Endothelial cell of umbilical vein (primary cell): ENCODE measurements at regions not wholly inside any gene's neighbourhood (a gene's known extent, or its start where the extent isn't known, plus 50 kb on each side); places are given as distances from the start of the nearest gene placed in this dataset.
A peak's percentile ranks its signal among the peaks of the same experiment; 100 is the strongest.

Experiments used
- BruUV-seq: library from RNA; stranded (reverse); fragments of 400-500 nt; replicated peaks from 2 replicates; lab custom pipeline; 2021; lab: Mats Ljungman, UMichigan
- CTCF ChIA-PET: fragments of 300-600, 350-600 bp; sonication (Branson Sonifier 250); formaldehyde crosslinking; loops from one replicate; lab custom pipeline; 2021; ENCODE audit warnings: antibody characterized with exemption, inconsistent platforms; lab: Charles Lee
- POLR2A ChIA-PET: fragments of 300-600, 350-600 bp; sonication (Branson Sonifier 250); formaldehyde crosslinking; loops from one replicate; lab custom pipeline; 2021; ENCODE audit warnings: antibody characterized with exemption, inconsistent platforms; lab: Charles Lee
- DNase-seq: peaks from one replicate; pipeline ENCODE4 v3.0.0-alpha.2; 2011; ENCODE audit warnings: low read depth, low spot score
- FAIRE-seq: peaks from 2 replicates; lab custom pipeline; 2011; peaks lifted over from hg19 to GRCh38; lab: Jason Lieb, UNC
- H2AFZ ChIP-seq: 2 replicates; pipeline ENCODE4 v1.6.0; 2012; ENCODE audit warnings: low read depth, low read length, control low read depth, inconsistent platforms
- H3K27ac ChIP-seq: 2 replicates; pipeline ENCODE4 v1.5.1; 2011; ENCODE audit warnings: low read depth, mild to moderate bottlenecking, control low read depth, low read length, moderate library complexity; ENCODE audit not compliant: insufficient read depth
- H3K27me3 ChIP-seq, 2 experiments: 2 replicates each; pipeline versions ENCODE4 v1.6.0 to v1.6.1; 2011; ENCODE audit warnings: low read length in 2 of 2, mixed read lengths in 1 of 2; ENCODE audit not compliant: control insufficient read depth in 2 of 2, insufficient read depth in 2 of 2
- H3K36me3 ChIP-seq, 2 experiments: 2 replicates in 1 of 2; 3 replicates in 1 of 2; pipeline ENCODE4 v1.5.1; 2011; ENCODE audit warnings: low read length in 2 of 2, mild to moderate bottlenecking in 1 of 2, moderate library complexity in 1 of 2; ENCODE audit not compliant: control insufficient read depth in 2 of 2, insufficient read depth in 2 of 2; ENCODE audit errors: extremely low read depth in 1 of 2
- H3K4me1 ChIP-seq: 3 replicates; pipeline ENCODE4 v1.5.1; 2011; ENCODE audit warnings: mild to moderate bottlenecking, low read length; ENCODE audit not compliant: control insufficient read depth, insufficient read depth; ENCODE audit errors: extremely low read depth
- H3K4me2 ChIP-seq: 2 replicates; pipeline ENCODE4 v1.6.1; 2011; ENCODE audit warnings: low read length, control low read depth, mixed read lengths; ENCODE audit not compliant: insufficient read depth
- H3K4me3 ChIP-seq, 3 experiments: fragments of 200-600 bp in 1 of 3; sonication (generic), shearing (Covaris generic) in 1 of 3; replicated peaks in 1 of 3; 2 replicates each; pipeline ENCODE4 v1.5.1; 2011 to 2016; ENCODE audit warnings: control low read depth in 3 of 3, low read length in 3 of 3, mild to moderate bottlenecking in 2 of 3, inconsistent platforms in 1 of 3, low read depth in 1 of 3, moderate library complexity in 1 of 3; ENCODE audit not compliant: insufficient read depth in 1 of 3
- H3K79me2 ChIP-seq: 2 replicates; pipeline ENCODE4 v1.6.0; 2012; ENCODE audit warnings: low read length, inconsistent platforms; ENCODE audit not compliant: control insufficient read depth, insufficient read depth
- H3K9ac ChIP-seq: replicated peaks from 2 replicates; pipeline ENCODE3; 2011; ENCODE audit warnings: low read length, control low read depth; ENCODE audit not compliant: insufficient read depth; ENCODE audit errors: extremely low read depth
- H3K9me1 ChIP-seq: replicated peaks from 3 replicates; pipeline ENCODE4 v1.6.0; 2011; ENCODE audit warnings: mild to moderate bottlenecking, low read length; ENCODE audit not compliant: control insufficient read depth, insufficient read depth; ENCODE audit errors: extremely low read depth
- H3K9me3 ChIP-seq: replicated peaks from 2 replicates; pipeline ENCODE4 v1.5.1; 2012; ENCODE audit warnings: low read length, inconsistent platforms; ENCODE audit not compliant: control insufficient read depth, insufficient read depth
- H4K20me1 ChIP-seq: replicated peaks from 2 replicates; pipeline ENCODE3; 2011; ENCODE audit warnings: mild to moderate bottlenecking, low read length; ENCODE audit not compliant: control insufficient read depth, insufficient read depth; ENCODE audit errors: extremely low read depth
- FOS ChIP-seq: IDR thresholded peaks from 2 replicates; pipeline ENCODE4 v1.6.1; 2011; ENCODE audit warnings: mild to moderate bottlenecking, low read length, moderate library complexity, borderline replicate concordance; ENCODE audit not compliant: insufficient read depth
- GATA2 ChIP-seq: IDR thresholded peaks from 2 replicates; pipeline ENCODE4 v1.7.0; 2011; ENCODE audit warnings: low read depth, mild to moderate bottlenecking, moderate library complexity, mixed read lengths, low read length; ENCODE audit not compliant: insufficient read length, insufficient read depth
- JUN ChIP-seq: IDR thresholded peaks from 2 replicates; pipeline ENCODE4 v1.6.1; 2011; ENCODE audit warnings: borderline replicate concordance, low read depth; ENCODE audit not compliant: insufficient read length, insufficient read depth
- MYC ChIP-seq: IDR thresholded peaks from one replicate; pipeline ENCODE4 v1.6.1; 2011; ENCODE audit warnings: mild to moderate bottlenecking, low read depth, low read length
- POLR2A ChIP-seq: IDR thresholded peaks from 2 replicates; pipeline ENCODE4 v1.6.1; 2012; ENCODE audit warnings: low read depth, mild to moderate bottlenecking, control low read depth, low read length
- POLR2AphosphoS5 ChIP-seq: IDR thresholded peaks from 2 replicates; pipeline ENCODE4 v1.6.1; 2012; ENCODE audit warnings: low read depth, mild to moderate bottlenecking, control low read depth, low read length, moderate library complexity; ENCODE audit not compliant: insufficient read depth
- dilution Hi-C: fragments of 300-500 bp; cut with MboI; formaldehyde crosslinking; loops from one replicate; pipeline ENCODE4 v1.15.0; 2019; ENCODE audit warnings: low sequenced_read_pairs; ENCODE audit not compliant: extremely low pct_ligation_motif_present
- intact Hi-C: fragments of 100-400 bp; cut with micrococcal nuclease; formaldehyde crosslinking; loops from one replicate; pipeline ENCODE4 v1.10.0; 2022

- Histone ChIP-seq H3K4me2 (no peak overlapping the region), H3K9me3 (no peaks in the 10 kb centered on the region), H3K9me1 (no peaks in the 10 kb centered on the region), H4K20me1 (no peaks in the 10 kb centered on the region), H3K79me2 (no peaks in the 10 kb centered on the region), H3K4me1 (no peaks in the 10 kb centered on the region), H3K9ac (no peak overlapping the region), H3K36me3 (no peaks in the 10 kb centered on the region), H3K27me3 (no peaks in the 10 kb centered on the region), H3K4me3 (no peak overlapping the region), H2AFZ (no peak overlapping the region), H3K27ac (no peak overlapping the region)
- dilution Hi-C loops = no loop called here
- intact Hi-C loops = no loop called here
- DNase-seq (peak; percentile 88), FAIRE-seq (no peak)
- TF ChIP-seq FOS = peak; percentile 52
- TF ChIP-seq GATA2 = peak; percentile 64
- TF ChIP-seq JUN = no peak
- TF ChIP-seq POLR2A = no peak
- no peak for TF ChIP-seq POLR2AphosphoS5
- ChIA-PET POLR2A (no interaction called here), CTCF (no interaction called here)
- no TSS peak for BruUV-seq
Measured at GRCh38 chr2:223222397-223222796, 170.4 kb downstream of the KCNE4 start.

GRCh38 chr2:223223156-223223555, 171.2 kb downstream of the KCNE4 start:
- H3K27ac ChIP-seq = no peak overlapping the region
- dilution Hi-C loops = no loop called here

More at GRCh38 chr2:223223156-223223555, 171.2 kb downstream of the KCNE4 start:
- Histone ChIP-seq H3K4me3 (no peak overlapping the region), H3K9ac (no peak overlapping the region), H3K9me1 (no peaks in the 10 kb centered on the region), H3K4me2 (no peak overlapping the region), H3K79me2 (no peaks in the 10 kb centered on the region), H4K20me1 (no peaks in the 10 kb centered on the region), H3K9me3 (no peaks in the 10 kb centered on the region), H3K27me3 (no peaks in the 10 kb centered on the region), H3K4me1 (no peaks in the 10 kb centered on the region), H3K36me3 (no peaks in the 10 kb centered on the region), H2AFZ (no peak overlapping the region)
- DNase-seq = no peak
- no peak for FAIRE-seq
- ChIA-PET POLR2A (no interaction called here), CTCF (no interaction called here)
- intact Hi-C loops = no loop called here
- BruUV-seq = no TSS peak
- TF ChIP-seq GATA2 (no peak), POLR2A (no peak), MYC (no peak), JUN (no peak)
